Smooth muscle cell (in vitro differentiated cells): ENCODE measurements at regions not wholly inside any gene's neighbourhood (a gene's known extent, or its start where the extent isn't known, plus 50 kb on each side); places are given as distances from the start of the nearest gene placed in this dataset.

ENCODE experiments used
- DNase-seq: peaks from one replicate; lab custom pipeline; 2025; ENCODE audit not compliant: unreplicated experiment; lab: John Stamatoyannopoulos, UW
- H2AFZ ChIP-seq: fragments of 200-600 bp; sonication (generic); 2 replicates; pipeline ENCODE4 v1.6.0; 2016; ENCODE audit warnings: antibody characterized with exemption, low read depth, mild to moderate bottlenecking
- H3F3A ChIP-seq: fragments of 200-600 bp; sonication (generic); 2 replicates; pipeline ENCODE4 v1.6.0; 2017; ENCODE audit warnings: antibody characterized with exemption, low read depth
- H3K27ac ChIP-seq: fragments of 200-600 bp; sonication (generic); 2 replicates; pipeline ENCODE4 v1.5.1; 2016; ENCODE audit warnings: low read depth, mild to moderate bottlenecking
- H3K27me3 ChIP-seq: fragments of 200-600 bp; sonication (generic); 2 replicates; pipeline ENCODE4 v1.6.1; 2016; ENCODE audit warnings: low read depth, mild to moderate bottlenecking
- H3K36me3 ChIP-seq: fragments of 200-600 bp; sonication (generic); 2 replicates; pipeline ENCODE4 v1.5.1; 2016; ENCODE audit warnings: low read depth
- H3K4me1 ChIP-seq: fragments of 200-600 bp; sonication (generic); 2 replicates; pipeline ENCODE4 v1.5.1; 2016; ENCODE audit warnings: low read depth
- H3K4me2 ChIP-seq: fragments of 200-600 bp; sonication (generic); 2 replicates; pipeline ENCODE4 v1.6.0; 2016; ENCODE audit warnings: mild to moderate bottlenecking
- H3K4me3 ChIP-seq: fragments of 200-600 bp; sonication (generic); 2 replicates; pipeline ENCODE4 v1.5.1; 2016; ENCODE audit warnings: mild to moderate bottlenecking
- H3K79me2 ChIP-seq: fragments of 200-600 bp; sonication (generic); 2 replicates; pipeline ENCODE4 v1.6.0; 2016; ENCODE audit warnings: low read depth, mild to moderate bottlenecking
- H3K9ac ChIP-seq: fragments of 200-600 bp; sonication (generic); 2 replicates; pipeline ENCODE4 v1.6.0; 2016; ENCODE audit warnings: low read depth
- H3K9me3 ChIP-seq: fragments of 200-600 bp; sonication (generic); replicated peaks from 2 replicates; pipeline ENCODE4 v1.5.1; 2016; ENCODE audit warnings: low read depth
- H4K20me1 ChIP-seq: fragments of 200-600 bp; sonication (generic); 2 replicates; pipeline ENCODE4 v1.6.0; 2016; ENCODE audit warnings: low read depth
- CTCF ChIP-seq: fragments of 200-600 bp; sonication (generic); IDR thresholded peaks from 2 replicates; pipeline ENCODE4 v1.5.1; 2017; ENCODE audit warnings: borderline replicate concordance, mild to moderate bottlenecking, antibody characterized with exemption; ENCODE audit not compliant: insufficient read depth, poor library complexity, severe bottlenecking
- WGBS: methylation state at CpG from one replicate; pipeline ENCODE4 v1.1.7; 2016; ENCODE audit warnings: low lambda C conversion rate; 5-methylcytosine and 5-hydroxymethylcytosine counted together

- Histone ChIP-seq H3K9ac (no peak overlapping the region), H3K79me2 (no peaks in the 10 kb centered on the region), H3K4me3 (no peak overlapping the region), H3K27ac (no peak overlapping the region), H3K9me3 (no peaks in the 10 kb centered on the region), H3K4me1 (no peaks in the 10 kb centered on the region), H3F3A (no peaks in the 10 kb centered on the region), H4K20me1 (no peaks in the 10 kb centered on the region), H2AFZ (no peak overlapping the region), H3K4me2 (no peak overlapping the region), H3K36me3 (no peaks in the 10 kb centered on the region), H3K27me3 (peaks cover 32% of the 10 kb centered on the region)
- no peak for DNase-seq
- WGBS, result 6% methylated on average over 1 of the region's 1 CpG
- TF ChIP-seq CTCF, result no peak
These were observed 79.8 kb upstream of the TMEM132E start for GRCh38 chr17:34499576-34499975.

- Histone ChIP-seq H3K27me3 (peaks cover 54% of the 10 kb centered on the region), H3K27ac (no peak overlapping the region), H3K4me1 (no peaks in the 10 kb centered on the region), H3K79me2 (no peaks in the 10 kb centered on the region), H3K4me2 (no peak overlapping the region), H2AFZ (no peak overlapping the region), H4K20me1 (no peaks in the 10 kb centered on the region), H3K36me3 (no peaks in the 10 kb centered on the region), H3F3A (no peaks in the 10 kb centered on the region), H3K9ac (no peak overlapping the region), H3K9me3 (no peaks in the 10 kb centered on the region), H3K4me3 (no peak overlapping the region)
- no peak for DNase-seq
- 84% methylated on average over 3 of the region's 3 CpGs for WGBS
- no peak for TF ChIP-seq CTCF
These were observed 85.5 kb upstream of the TMEM132E start for GRCh38 chr17:34493917-34494316.

- no peaks in the 10 kb centered on the region for H3K79me2 ChIP-seq
- no peaks in the 10 kb centered on the region for H3K36me3 ChIP-seq
- H3K4me2 ChIP-seq, result no peak overlapping the region
- peaks cover 40% of the 10 kb centered on the region for H3K27me3 ChIP-seq
- no peak overlapping the region for H3K4me3 ChIP-seq
- H3K9me3 ChIP-seq, result no peaks in the 10 kb centered on the region
- no peak overlapping the region for H3K27ac ChIP-seq
- no peak for TF ChIP-seq CTCF
- WGBS, result 38% methylated on average over 12 of the region's 12 CpGs
- DNase-seq, result no peak
- no peak overlapping the region for H3K9ac ChIP-seq
- H4K20me1 ChIP-seq, result no peaks in the 10 kb centered on the region
- H3F3A ChIP-seq, result no peaks in the 10 kb centered on the region
- H3K4me1 ChIP-seq, result no peaks in the 10 kb centered on the region
- no peak overlapping the region for H2AFZ ChIP-seq
These were observed 91.8 kb upstream of the TMEM132E start for GRCh38 chr17:34487626-34488025.

GRCh38 chr17:34486761-34487160 lies 92.6 kb upstream of the TMEM132E start:
- Histone ChIP-seq H3K4me1 (no peaks in the 10 kb centered on the region), H3K27me3 (peaks cover 31% of the 10 kb centered on the region), H3K79me2 (no peaks in the 10 kb centered on the region), H3K4me3 (no peak overlapping the region), H3K9ac (no peak overlapping the region), H3F3A (no peaks in the 10 kb centered on the region), H3K36me3 (no peaks in the 10 kb centered on the region), H4K20me1 (no peaks in the 10 kb centered on the region), H3K4me2 (no peak overlapping the region), H3K27ac (no peak overlapping the region), H2AFZ (no peak overlapping the region), H3K9me3 (no peaks in the 10 kb centered on the region)
- WGBS, result 77% methylated on average over 8 of the region's 8 CpGs
- no peak for TF ChIP-seq CTCF
- DNase-seq, result no peak
